Endothelial cell of umbilical vein (primary cell): ENCODE measurements at regions not wholly inside any gene's neighbourhood (a gene's known extent, or its start where the extent isn't known, plus 50 kb on each side); places are given as distances from the start of the nearest gene placed in this dataset.

Source experiments
- BruUV-seq: library from RNA; stranded (reverse); fragments of 400-500 nt; replicated peaks from 2 replicates; lab custom pipeline; 2021; lab: Mats Ljungman, UMichigan
- CTCF ChIA-PET: fragments of 300-600, 350-600 bp; sonication (Branson Sonifier 250); formaldehyde crosslinking; loops from one replicate; lab custom pipeline; 2021; ENCODE audit warnings: antibody characterized with exemption, inconsistent platforms; lab: Charles Lee
- POLR2A ChIA-PET: fragments of 300-600, 350-600 bp; sonication (Branson Sonifier 250); formaldehyde crosslinking; loops from one replicate; lab custom pipeline; 2021; ENCODE audit warnings: antibody characterized with exemption, inconsistent platforms; lab: Charles Lee
- DNase-seq: peaks from one replicate; pipeline ENCODE4 v3.0.0-alpha.2; 2011; ENCODE audit warnings: low read depth, low spot score
- FAIRE-seq: peaks from 2 replicates; lab custom pipeline; 2011; peaks lifted over from hg19 to GRCh38; lab: Jason Lieb, UNC
- H2AFZ ChIP-seq: 2 replicates; pipeline ENCODE4 v1.6.0; 2012; ENCODE audit warnings: low read depth, low read length, control low read depth, inconsistent platforms
- H3K27ac ChIP-seq: 2 replicates; pipeline ENCODE4 v1.5.1; 2011; ENCODE audit warnings: low read depth, mild to moderate bottlenecking, control low read depth, low read length, moderate library complexity; ENCODE audit not compliant: insufficient read depth
- H3K27me3 ChIP-seq, 2 experiments: 2 replicates each; pipeline versions ENCODE4 v1.6.0 to v1.6.1; 2011; ENCODE audit warnings: low read length in 2 of 2, mixed read lengths in 1 of 2; ENCODE audit not compliant: control insufficient read depth in 2 of 2, insufficient read depth in 2 of 2
- H3K36me3 ChIP-seq, 2 experiments: 2 replicates in 1 of 2; 3 replicates in 1 of 2; pipeline ENCODE4 v1.5.1; 2011; ENCODE audit warnings: low read length in 2 of 2, mild to moderate bottlenecking in 1 of 2, moderate library complexity in 1 of 2; ENCODE audit not compliant: control insufficient read depth in 2 of 2, insufficient read depth in 2 of 2; ENCODE audit errors: extremely low read depth in 1 of 2
- H3K4me1 ChIP-seq: 3 replicates; pipeline ENCODE4 v1.5.1; 2011; ENCODE audit warnings: mild to moderate bottlenecking, low read length; ENCODE audit not compliant: control insufficient read depth, insufficient read depth; ENCODE audit errors: extremely low read depth
- H3K4me2 ChIP-seq: 2 replicates; pipeline ENCODE4 v1.6.1; 2011; ENCODE audit warnings: low read length, control low read depth, mixed read lengths; ENCODE audit not compliant: insufficient read depth
- H3K4me3 ChIP-seq, 3 experiments: fragments of 200-600 bp in 1 of 3; sonication (generic), shearing (Covaris generic) in 1 of 3; replicated peaks in 1 of 3; 2 replicates each; pipeline ENCODE4 v1.5.1; 2011 to 2016; ENCODE audit warnings: control low read depth in 3 of 3, low read length in 3 of 3, mild to moderate bottlenecking in 2 of 3, inconsistent platforms in 1 of 3, low read depth in 1 of 3, moderate library complexity in 1 of 3; ENCODE audit not compliant: insufficient read depth in 1 of 3
- H3K79me2 ChIP-seq: 2 replicates; pipeline ENCODE4 v1.6.0; 2012; ENCODE audit warnings: low read length, inconsistent platforms; ENCODE audit not compliant: control insufficient read depth, insufficient read depth
- H3K9ac ChIP-seq: replicated peaks from 2 replicates; pipeline ENCODE3; 2011; ENCODE audit warnings: low read length, control low read depth; ENCODE audit not compliant: insufficient read depth; ENCODE audit errors: extremely low read depth
- H3K9me1 ChIP-seq: replicated peaks from 3 replicates; pipeline ENCODE4 v1.6.0; 2011; ENCODE audit warnings: mild to moderate bottlenecking, low read length; ENCODE audit not compliant: control insufficient read depth, insufficient read depth; ENCODE audit errors: extremely low read depth
- H3K9me3 ChIP-seq: replicated peaks from 2 replicates; pipeline ENCODE4 v1.5.1; 2012; ENCODE audit warnings: low read length, inconsistent platforms; ENCODE audit not compliant: control insufficient read depth, insufficient read depth
- H4K20me1 ChIP-seq: replicated peaks from 2 replicates; pipeline ENCODE3; 2011; ENCODE audit warnings: mild to moderate bottlenecking, low read length; ENCODE audit not compliant: control insufficient read depth, insufficient read depth; ENCODE audit errors: extremely low read depth
- EZH2 ChIP-seq: IDR thresholded peaks from 2 replicates; pipeline ENCODE4 v1.6.1; 2012; ENCODE audit warnings: borderline replicate concordance, low read depth, mild to moderate bottlenecking, moderate library complexity, low read length, inconsistent platforms; ENCODE audit not compliant: severe bottlenecking
- FOS ChIP-seq: IDR thresholded peaks from 2 replicates; pipeline ENCODE4 v1.6.1; 2011; ENCODE audit warnings: mild to moderate bottlenecking, low read length, moderate library complexity, borderline replicate concordance; ENCODE audit not compliant: insufficient read depth
- GATA2 ChIP-seq: IDR thresholded peaks from 2 replicates; pipeline ENCODE4 v1.7.0; 2011; ENCODE audit warnings: low read depth, mild to moderate bottlenecking, moderate library complexity, mixed read lengths, low read length; ENCODE audit not compliant: insufficient read length, insufficient read depth
- JUN ChIP-seq: IDR thresholded peaks from 2 replicates; pipeline ENCODE4 v1.6.1; 2011; ENCODE audit warnings: borderline replicate concordance, low read depth; ENCODE audit not compliant: insufficient read length, insufficient read depth
- MYC ChIP-seq: IDR thresholded peaks from one replicate; pipeline ENCODE4 v1.6.1; 2011; ENCODE audit warnings: mild to moderate bottlenecking, low read depth, low read length
- POLR2A ChIP-seq: IDR thresholded peaks from 2 replicates; pipeline ENCODE4 v1.6.1; 2012; ENCODE audit warnings: low read depth, mild to moderate bottlenecking, control low read depth, low read length
- POLR2AphosphoS5 ChIP-seq: IDR thresholded peaks from 2 replicates; pipeline ENCODE4 v1.6.1; 2012; ENCODE audit warnings: low read depth, mild to moderate bottlenecking, control low read depth, low read length, moderate library complexity; ENCODE audit not compliant: insufficient read depth
- dilution Hi-C: fragments of 300-500 bp; cut with MboI; formaldehyde crosslinking; loops from one replicate; pipeline ENCODE4 v1.15.0; 2019; ENCODE audit warnings: low sequenced_read_pairs; ENCODE audit not compliant: extremely low pct_ligation_motif_present
- intact Hi-C: fragments of 100-400 bp; cut with micrococcal nuclease; formaldehyde crosslinking; loops from one replicate; pipeline ENCODE4 v1.10.0; 2022
- TF ChIP-seq, protein P1 (sequence below), 2 donors: IDR thresholded peaks; 1 replicate in 1 of 2; 2 replicates in 1 of 2; pipeline ENCODE4 v1.5.1; 2011; ENCODE audit warnings: low read length in 2 of 2, mild to moderate bottlenecking in 2 of 2, moderate library complexity in 2 of 2, control low read depth in 1 of 2, inconsistent platforms in 1 of 2, low read depth in 1 of 2; ENCODE audit not compliant: insufficient read depth in 1 of 2; ENCODE audit errors: extremely low read depth in 1 of 2
- TF ChIP-seq, protein P2 (sequence below): IDR thresholded peaks from 2 replicates; pipeline ENCODE4 v1.6.1; 2011; ENCODE audit not compliant: insufficient read depth, insufficient read length

DNA sequence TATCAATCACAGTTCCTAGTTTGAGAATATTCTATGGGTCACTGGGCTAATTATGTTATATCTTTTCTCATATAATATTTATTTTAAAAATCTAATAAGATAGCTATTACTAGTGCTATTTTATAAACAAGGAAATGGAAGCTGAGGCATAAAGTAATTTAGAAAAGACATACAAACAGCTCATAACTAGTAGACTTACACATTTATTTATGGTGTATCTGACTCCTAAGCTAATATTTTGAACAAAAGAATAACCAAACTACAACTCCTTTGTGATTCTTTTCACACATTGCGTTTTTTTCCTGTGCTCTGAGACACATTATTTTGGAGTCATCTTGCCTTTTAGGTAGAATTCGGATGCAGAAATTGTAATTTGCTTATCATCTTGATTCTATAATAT is 742.0 kb upstream of the LRRTM4 start:
- intact Hi-C loops: no loop called here
- no peaks in the 10 kb centered on the region for H3K79me2 ChIP-seq
- BruUV-seq: no TSS peak
- TF ChIP-seq, protein P1, sequence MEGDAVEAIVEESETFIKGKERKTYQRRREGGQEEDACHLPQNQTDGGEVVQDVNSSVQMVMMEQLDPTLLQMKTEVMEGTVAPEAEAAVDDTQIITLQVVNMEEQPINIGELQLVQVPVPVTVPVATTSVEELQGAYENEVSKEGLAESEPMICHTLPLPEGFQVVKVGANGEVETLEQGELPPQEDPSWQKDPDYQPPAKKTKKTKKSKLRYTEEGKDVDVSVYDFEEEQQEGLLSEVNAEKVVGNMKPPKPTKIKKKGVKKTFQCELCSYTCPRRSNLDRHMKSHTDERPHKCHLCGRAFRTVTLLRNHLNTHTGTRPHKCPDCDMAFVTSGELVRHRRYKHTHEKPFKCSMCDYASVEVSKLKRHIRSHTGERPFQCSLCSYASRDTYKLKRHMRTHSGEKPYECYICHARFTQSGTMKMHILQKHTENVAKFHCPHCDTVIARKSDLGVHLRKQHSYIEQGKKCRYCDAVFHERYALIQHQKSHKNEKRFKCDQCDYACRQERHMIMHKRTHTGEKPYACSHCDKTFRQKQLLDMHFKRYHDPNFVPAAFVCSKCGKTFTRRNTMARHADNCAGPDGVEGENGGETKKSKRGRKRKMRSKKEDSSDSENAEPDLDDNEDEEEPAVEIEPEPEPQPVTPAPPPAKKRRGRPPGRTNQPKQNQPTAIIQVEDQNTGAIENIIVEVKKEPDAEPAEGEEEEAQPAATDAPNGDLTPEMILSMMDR (IDR thresholded peaks at IDR 0.05; ENCODE audit: extremely low read depth in 1 of 2, insufficient read depth in 1 of 2, low read depth in 1 of 2, low read length in 2 of 2): no peak
- no peak for TF ChIP-seq MYC
- TF ChIP-seq, protein P2, sequence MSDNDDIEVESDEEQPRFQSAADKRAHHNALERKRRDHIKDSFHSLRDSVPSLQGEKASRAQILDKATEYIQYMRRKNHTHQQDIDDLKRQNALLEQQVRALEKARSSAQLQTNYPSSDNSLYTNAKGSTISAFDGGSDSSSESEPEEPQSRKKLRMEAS: no peak
- TF ChIP-seq FOS: no peak
- TF ChIP-seq GATA2: no peak
- no peak for TF ChIP-seq EZH2
- no peak for TF ChIP-seq POLR2A
- TF ChIP-seq POLR2AphosphoS5: no peak
- TF ChIP-seq JUN: no peak
- no peaks in the 10 kb centered on the region for H3K9me1 ChIP-seq
- no peaks in the 10 kb centered on the region for H3K9me3 ChIP-seq
- ChIA-PET CTCF (no interaction called here), POLR2A (no interaction called here)
- H4K20me1 ChIP-seq: no peaks in the 10 kb centered on the region
- no peak for FAIRE-seq
- dilution Hi-C loops: no loop called here
- no peak overlapping the region for H3K9ac ChIP-seq
- no peaks in the 10 kb centered on the region for H3K4me1 ChIP-seq
- no peak overlapping the region for H3K4me2 ChIP-seq
- no peaks in the 10 kb centered on the region for H3K27me3 ChIP-seq
- no peaks in the 10 kb centered on the region for H3K36me3 ChIP-seq
- H3K27ac ChIP-seq: no peak overlapping the region
- DNase-seq: no peak
- H3K4me3 ChIP-seq: no peak overlapping the region
- no peak overlapping the region for H2AFZ ChIP-seq
